AG20443 (cell line): ENCODE measurements at regions not wholly inside any gene's neighbourhood (a gene's known extent, or its start where the extent isn't known, plus 50 kb on each side); places are given as distances from the start of the nearest gene placed in this dataset.
A peak's percentile ranks its signal among the peaks of the same experiment; 100 is the strongest.
"Not testable (repeated sequence)": the region's sequence is repeated elsewhere in the genome, so short reads cannot be mapped to it uniquely, and the experiment has no call there.

Source experiments
- DNase-seq: peaks from one replicate; pipeline ENCODE4 v3.0.0; 2012; ENCODE audit warnings: low spot score, mixed read lengths

- DNase-seq: no peak
These were observed 225.4 kb upstream of the DAB2 start for GRCh38 chr5:39650008-39650762.

- DNase-seq: no peak
These were observed 224.1 kb upstream of the DAB2 start for GRCh38 chr5:39648848-39649227.

- no peak for DNase-seq
These were observed 223.5 kb upstream of the DAB2 start for GRCh38 chr5:39648085-39648847.

- no peak for DNase-seq
These were observed 215.8 kb upstream of the DAB2 start for GRCh38 chr5:39640552-39640951.

GRCh38 chr5:39639618-39640089 is 214.9 kb upstream of the DAB2 start:
- no peak for DNase-seq

GRCh38 chr5:39638813-39639212 is 214.0 kb upstream of the DAB2 start:
- DNase-seq: no peak

- DNase-seq: no peak
These were observed 208.3 kb upstream of the DAB2 start for GRCh38 chr5:39633057-39633456.

GRCh38 chr5:39631958-39632357 is 207.2 kb upstream of the DAB2 start:
- no peak for DNase-seq

GRCh38 chr5:39629946-39630345 is 205.2 kb upstream of the DAB2 start:
- no peak for DNase-seq

- DNase-seq: no peak
These were observed 203.6 kb upstream of the DAB2 start for GRCh38 chr5:39628348-39628747.

GRCh38 chr5:39624890-39625289 is 200.1 kb upstream of the DAB2 start:
- no peak for DNase-seq

GRCh38 chr5:39624268-39624886 is 199.6 kb upstream of the DAB2 start:
- peak; percentile 16 for DNase-seq

GRCh38 chr5:39623291-39623865 is 198.6 kb upstream of the DAB2 start:
- peak; percentile 19 for DNase-seq

GRCh38 chr5:39622281-39622680 is 197.5 kb upstream of the DAB2 start:
- no peak for DNase-seq

- no peak for DNase-seq
These were observed 194.5 kb upstream of the DAB2 start for GRCh38 chr5:39619168-39619818.

GRCh38 chr5:39618391-39618790 is 193.6 kb upstream of the DAB2 start:
- no peak for DNase-seq

- no peak for DNase-seq
These were observed 191.4 kb upstream of the DAB2 start for GRCh38 chr5:39616131-39616530.

- not testable (repeated sequence) for DNase-seq
These were observed 186.3 kb upstream of the DAB2 start for GRCh38 chr5:39611076-39611475.

GRCh38 chr5:39608024-39608423 is 183.2 kb upstream of the DAB2 start:
- no peak for DNase-seq

- no peak for DNase-seq
These were observed 181.8 kb upstream of the DAB2 start for GRCh38 chr5:39606591-39606990.

- no peak for DNase-seq
These were observed 181.1 kb upstream of the DAB2 start for GRCh38 chr5:39605588-39606575.
